Caco-2 (cell line): ENCODE measurements at regions not wholly inside any gene's neighbourhood (a gene's known extent, or its start where the extent isn't known, plus 50 kb on each side); places are given as distances from the start of the nearest gene placed in this dataset.

Source experiments
- BruUV-seq: library from RNA; stranded (reverse); fragments of 400-500 nt; replicated peaks from 2 replicates; lab custom pipeline; 2021; lab: Mats Ljungman, UMichigan
- CTCF ChIA-PET: fragments of 300-600 bp; sonication (Branson Sonifier 250); formaldehyde crosslinking; loops from one replicate; lab custom pipeline; 2022; ENCODE audit warnings: antibody characterized with exemption; lab: Charles Lee
- POLR2A ChIA-PET: fragments of 300-600 bp; sonication (Branson Sonifier 250); formaldehyde crosslinking; loops from one replicate; lab custom pipeline; 2022; ENCODE audit warnings: antibody characterized with exemption; lab: Charles Lee
- DNase-seq, 2 experiments: peaks; one replicate each; pipeline versions ENCODE4 v3.0.0 to v3.0.0-alpha.2; 2020 to 2022
- H3K27me3 ChIP-seq: replicated peaks from 2 replicates; pipeline ENCODE4 v1.6.0; 2011; ENCODE audit warnings: low read length; ENCODE audit not compliant: control insufficient read depth, insufficient read depth
- H3K36me3 ChIP-seq: 2 replicates; pipeline ENCODE4 v1.5.1; 2011; ENCODE audit warnings: low read length; ENCODE audit not compliant: control insufficient read depth, insufficient read depth
- H3K4me1 ChIP-seq: fragments of 250-450 bp; sonication (Bioruptor Pico); 2 replicates; pipeline ENCODE4 v1.5.1; 2020; ENCODE audit warnings: mild to moderate bottlenecking
- H3K4me3 ChIP-seq: 2 replicates; pipeline ENCODE4 v1.5.1; 2011; ENCODE audit warnings: low read depth, mild to moderate bottlenecking, control low read depth, low read length
- H3K9me3 ChIP-seq: fragments of 250-450 bp; sonication (Bioruptor Pico); 2 replicates; pipeline ENCODE4 v1.5.1; 2020; ENCODE audit warnings: mild to moderate bottlenecking, moderate library complexity
- H3K27ac Mint-ChIP-seq: one replicate; pipeline ENCODE4 v1.8.0; 2022; ENCODE audit warnings: mixed read lengths; ENCODE audit not compliant: unreplicated experiment
- H3K27me3 Mint-ChIP-seq: one replicate; pipeline ENCODE4 v1.8.0; 2022; ENCODE audit warnings: mixed read lengths; ENCODE audit not compliant: insufficient read depth, unreplicated experiment
- H3K36me3 Mint-ChIP-seq: one replicate; pipeline ENCODE4 v1.8.0; 2022; ENCODE audit warnings: mild to moderate bottlenecking, mixed read lengths; ENCODE audit not compliant: insufficient read depth, unreplicated experiment
- H3K4me1 Mint-ChIP-seq: one replicate; pipeline ENCODE4 v1.8.0; 2022; ENCODE audit warnings: low read depth, mixed read lengths; ENCODE audit not compliant: unreplicated experiment
- H3K4me3 Mint-ChIP-seq: one replicate; pipeline ENCODE4 v1.8.0; 2022; ENCODE audit warnings: mild to moderate bottlenecking, moderate library complexity, mixed read lengths; ENCODE audit not compliant: unreplicated experiment
- H3K9me3 Mint-ChIP-seq: one replicate; pipeline ENCODE4 v1.8.0; 2022; ENCODE audit warnings: mixed read lengths; ENCODE audit not compliant: unreplicated experiment
- intact Hi-C: fragments of 100-400 bp; cut with micrococcal nuclease; formaldehyde crosslinking; loops from one replicate; pipeline ENCODE4 v1.10.0; 2022; ENCODE audit not compliant: unreplicated experiment
- TF ChIP-seq, protein P1 (sequence below), 2 experiments: fragments of 200-600 bp in 1 of 2; IDR thresholded peaks; 1 replicate in 1 of 2; 2 replicates in 1 of 2; pipeline versions ENCODE4 v1.5.1 to v1.8.0; 2011 to 2022; ENCODE audit warnings: antibody characterized with exemption in 1 of 2, control low read depth in 1 of 2, inconsistent platforms in 1 of 2, low read depth in 1 of 2, low read length in 1 of 2, mild to moderate bottlenecking in 1 of 2, moderate library complexity in 1 of 2; ENCODE audit not compliant: insufficient read depth in 1 of 2, severe bottlenecking in 1 of 2, unreplicated experiment in 1 of 2

DNA sequence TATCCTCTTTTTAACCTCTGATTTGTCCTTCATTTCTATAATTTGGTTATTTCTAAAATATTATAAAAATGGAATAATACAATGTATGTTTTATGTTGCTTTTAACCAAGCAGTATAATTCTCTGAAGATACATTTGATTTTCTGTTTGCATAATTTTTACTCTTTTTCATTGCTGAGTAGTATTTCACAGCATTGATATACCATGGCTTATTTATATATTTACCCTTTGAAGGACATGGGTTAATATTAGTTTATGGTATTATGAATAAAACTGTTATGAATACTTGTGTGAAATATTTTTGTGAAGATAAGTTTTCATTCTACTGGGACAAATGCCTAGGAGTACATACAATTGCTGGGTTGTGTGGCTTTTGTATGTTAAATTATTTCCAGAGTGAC, 748.6 kb downstream of the TENT5A start:
- H3K4me1 Mint-ChIP-seq, result no peaks in the 10 kb centered on the region
- intact Hi-C loops, result no loop called here
- Histone ChIP-seq H3K4me1 (no peaks in the 10 kb centered on the region), H3K4me3 (no peak overlapping the region), H3K27me3 (no peaks in the 10 kb centered on the region), H3K9me3 (no peaks in the 10 kb centered on the region), H3K36me3 (no peaks in the 10 kb centered on the region)
- DNase-seq, result no peak
- no peak overlapping the region for H3K27ac Mint-ChIP-seq
- TF ChIP-seq, protein P1, sequence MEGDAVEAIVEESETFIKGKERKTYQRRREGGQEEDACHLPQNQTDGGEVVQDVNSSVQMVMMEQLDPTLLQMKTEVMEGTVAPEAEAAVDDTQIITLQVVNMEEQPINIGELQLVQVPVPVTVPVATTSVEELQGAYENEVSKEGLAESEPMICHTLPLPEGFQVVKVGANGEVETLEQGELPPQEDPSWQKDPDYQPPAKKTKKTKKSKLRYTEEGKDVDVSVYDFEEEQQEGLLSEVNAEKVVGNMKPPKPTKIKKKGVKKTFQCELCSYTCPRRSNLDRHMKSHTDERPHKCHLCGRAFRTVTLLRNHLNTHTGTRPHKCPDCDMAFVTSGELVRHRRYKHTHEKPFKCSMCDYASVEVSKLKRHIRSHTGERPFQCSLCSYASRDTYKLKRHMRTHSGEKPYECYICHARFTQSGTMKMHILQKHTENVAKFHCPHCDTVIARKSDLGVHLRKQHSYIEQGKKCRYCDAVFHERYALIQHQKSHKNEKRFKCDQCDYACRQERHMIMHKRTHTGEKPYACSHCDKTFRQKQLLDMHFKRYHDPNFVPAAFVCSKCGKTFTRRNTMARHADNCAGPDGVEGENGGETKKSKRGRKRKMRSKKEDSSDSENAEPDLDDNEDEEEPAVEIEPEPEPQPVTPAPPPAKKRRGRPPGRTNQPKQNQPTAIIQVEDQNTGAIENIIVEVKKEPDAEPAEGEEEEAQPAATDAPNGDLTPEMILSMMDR (IDR thresholded peaks at IDR 0.05; ENCODE audit: insufficient read depth in 1 of 2, low read depth in 1 of 2, low read length in 1 of 2, severe bottlenecking in 1 of 2, unreplicated experiment in 1 of 2), result no peak
- no peaks in the 10 kb centered on the region for H3K9me3 Mint-ChIP-seq
- ChIA-PET POLR2A (no interaction called here), CTCF (no interaction called here)
- BruUV-seq, result no TSS peak
- H3K27me3 Mint-ChIP-seq, result no peaks in the 10 kb centered on the region
- H3K4me3 Mint-ChIP-seq, result no peak overlapping the region
- no peaks in the 10 kb centered on the region for H3K36me3 Mint-ChIP-seq

DNA sequence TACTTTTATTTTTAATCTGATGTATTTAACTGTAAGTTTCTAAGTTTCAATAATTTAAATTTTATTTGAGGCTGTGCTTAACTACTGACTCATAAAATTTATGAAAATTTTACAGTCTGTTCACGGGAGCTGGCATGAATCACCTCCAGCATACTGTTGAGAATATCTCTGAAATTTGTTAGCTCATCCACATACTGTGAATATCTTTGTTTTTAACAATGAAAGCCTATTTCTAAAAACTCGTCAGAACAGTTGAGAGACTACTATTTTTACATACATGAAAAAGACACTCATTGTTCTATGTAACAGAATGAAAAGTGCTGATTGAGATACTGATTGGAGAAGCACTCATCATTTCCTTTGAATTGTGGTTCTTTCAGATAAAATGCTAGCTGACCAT, 749.3 kb downstream of the TENT5A start:
- H3K36me3 ChIP-seq, result no peaks in the 10 kb centered on the region
- no TSS peak for BruUV-seq
- Mint-ChIP-seq H3K9me3 (no peaks in the 10 kb centered on the region), H3K27ac (no peak overlapping the region), H3K27me3 (no peaks in the 10 kb centered on the region), H3K4me1 (no peaks in the 10 kb centered on the region), H3K36me3 (no peaks in the 10 kb centered on the region), H3K4me3 (no peak overlapping the region)
- no peak overlapping the region for H3K4me3 ChIP-seq
- TF ChIP-seq, protein P1 (IDR thresholded peaks at IDR 0.05; ENCODE audit: insufficient read depth in 1 of 2, low read depth in 1 of 2, low read length in 1 of 2, severe bottlenecking in 1 of 2, unreplicated experiment in 1 of 2), result no peak
- no peaks in the 10 kb centered on the region for H3K4me1 ChIP-seq
- no peaks in the 10 kb centered on the region for H3K27me3 ChIP-seq
- POLR2A ChIA-PET, result no interaction called here
- no peaks in the 10 kb centered on the region for H3K9me3 ChIP-seq
- intact Hi-C loops, result no loop called here
- DNase-seq, result no peak
- CTCF ChIA-PET, result no interaction called here

- Mint-ChIP-seq H3K36me3 (no peaks in the 10 kb centered on the region), H3K27me3 (no peaks in the 10 kb centered on the region), H3K9me3 (no peaks in the 10 kb centered on the region), H3K27ac (no peak overlapping the region), H3K4me1 (no peaks in the 10 kb centered on the region), H3K4me3 (no peak overlapping the region)
- POLR2A ChIA-PET, result no interaction called here
- Histone ChIP-seq H3K4me3 (no peak overlapping the region), H3K9me3 (no peaks in the 10 kb centered on the region), H3K4me1 (no peaks in the 10 kb centered on the region), H3K36me3 (no peaks in the 10 kb centered on the region), H3K27me3 (no peaks in the 10 kb centered on the region)
- no TSS peak for BruUV-seq
- DNase-seq, result no peak
- CTCF ChIA-PET, result no interaction called here
- TF ChIP-seq, protein P1 (IDR thresholded peaks at IDR 0.05; ENCODE audit: insufficient read depth in 1 of 2, low read depth in 1 of 2, low read length in 1 of 2, severe bottlenecking in 1 of 2, unreplicated experiment in 1 of 2), result no peak
- intact Hi-C loops, result no loop called here
Measured at GRCh38 chr6:81002126-81002525, 750.4 kb downstream of the TENT5A start.
